NCI-H1436 (cell line): ENCODE measurements at regions not wholly inside any gene's neighbourhood (a gene's known extent, or its start where the extent isn't known, plus 50 kb on each side); places are given as distances from the start of the nearest gene placed in this dataset.
"Not testable (repeated sequence)": the region's sequence is repeated elsewhere in the genome, so short reads cannot be mapped to it uniquely, and the experiment has no call there.

ENCODE experiments used
- DNase-seq: peaks from one replicate; lab custom pipeline; 2025; lab: John Stamatoyannopoulos, UW

- no peak for DNase-seq
Measured at GRCh38 chrX:9383655-9384054, 81.2 kb upstream of the TBL1X start.

- no peak for DNase-seq
Measured at GRCh38 chrX:9388450-9388849, 76.4 kb upstream of the TBL1X start.

GRCh38 chrX:9390121-9390520, 74.7 kb upstream of the TBL1X start:
- DNase-seq, result no peak

GRCh38 chrX:9390693-9391368, 74.0 kb upstream of the TBL1X start:
- DNase-seq, result no peak

- no peak for DNase-seq
Measured at GRCh38 chrX:9392445-9392844, 72.4 kb upstream of the TBL1X start.

- DNase-seq, result no peak
Measured at GRCh38 chrX:9393571-9393970, 71.3 kb upstream of the TBL1X start.

GRCh38 chrX:9394212-9394611, 70.6 kb upstream of the TBL1X start:
- DNase-seq, result no peak

GRCh38 chrX:9396930-9397329, 67.9 kb upstream of the TBL1X start:
- DNase-seq, result no peak

- no peak for DNase-seq
Measured at GRCh38 chrX:9401051-9401450, 63.8 kb upstream of the TBL1X start.

- DNase-seq, result no peak
Measured at GRCh38 chrX:9403374-9403773, 61.5 kb upstream of the TBL1X start.

GRCh38 chrX:9405635-9406034, 59.2 kb upstream of the TBL1X start:
- DNase-seq, result not testable (repeated sequence)

GRCh38 chrX:9410889-9411288, 54.0 kb upstream of the TBL1X start:
- not testable (repeated sequence) for DNase-seq

- not testable (repeated sequence) for DNase-seq
Measured at GRCh38 chrX:9411682-9412081, 53.2 kb upstream of the TBL1X start.

GRCh38 chrX:9414416-9414815, 50.4 kb upstream of the TBL1X start:
- no peak for DNase-seq
